Epithelial cell of esophagus (primary cell): ENCODE measurements at regions not wholly inside any gene's neighbourhood (a gene's known extent, or its start where the extent isn't known, plus 50 kb on each side); places are given as distances from the start of the nearest gene placed in this dataset.
A peak's percentile ranks its signal among the peaks of the same experiment; 100 is the strongest.

Experiments
- DNase-seq: peaks from one replicate; pipeline ENCODE4 v3.0.0; 2010; ENCODE audit warnings: low read depth
- H3K4me3 ChIP-seq: 2 replicates; pipeline ENCODE4 v1.5.1; 2011; ENCODE audit warnings: mild to moderate bottlenecking, low read length, control low read depth
- TF ChIP-seq, protein P1 (sequence below): IDR thresholded peaks from 2 replicates; pipeline ENCODE4 v1.5.1; 2011; ENCODE audit warnings: low read depth, mild to moderate bottlenecking, low read length, control low read depth, inconsistent platforms; ENCODE audit not compliant: insufficient read depth; ENCODE audit errors: missing control alignments

GRCh38 chr2:147463881-147464520 lies 380.8 kb upstream of the ACVR2A start:
- TF ChIP-seq, protein P1, sequence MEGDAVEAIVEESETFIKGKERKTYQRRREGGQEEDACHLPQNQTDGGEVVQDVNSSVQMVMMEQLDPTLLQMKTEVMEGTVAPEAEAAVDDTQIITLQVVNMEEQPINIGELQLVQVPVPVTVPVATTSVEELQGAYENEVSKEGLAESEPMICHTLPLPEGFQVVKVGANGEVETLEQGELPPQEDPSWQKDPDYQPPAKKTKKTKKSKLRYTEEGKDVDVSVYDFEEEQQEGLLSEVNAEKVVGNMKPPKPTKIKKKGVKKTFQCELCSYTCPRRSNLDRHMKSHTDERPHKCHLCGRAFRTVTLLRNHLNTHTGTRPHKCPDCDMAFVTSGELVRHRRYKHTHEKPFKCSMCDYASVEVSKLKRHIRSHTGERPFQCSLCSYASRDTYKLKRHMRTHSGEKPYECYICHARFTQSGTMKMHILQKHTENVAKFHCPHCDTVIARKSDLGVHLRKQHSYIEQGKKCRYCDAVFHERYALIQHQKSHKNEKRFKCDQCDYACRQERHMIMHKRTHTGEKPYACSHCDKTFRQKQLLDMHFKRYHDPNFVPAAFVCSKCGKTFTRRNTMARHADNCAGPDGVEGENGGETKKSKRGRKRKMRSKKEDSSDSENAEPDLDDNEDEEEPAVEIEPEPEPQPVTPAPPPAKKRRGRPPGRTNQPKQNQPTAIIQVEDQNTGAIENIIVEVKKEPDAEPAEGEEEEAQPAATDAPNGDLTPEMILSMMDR, result no peak
- DNase-seq, result no peak
- no peak overlapping the region for H3K4me3 ChIP-seq

- peak; percentile 84 for DNase-seq
Measured at GRCh38 chr2:147460155-147460554, 384.7 kb upstream of the ACVR2A start.

GRCh38 chr2:147456779-147457178 lies 388.1 kb upstream of the ACVR2A start:
- TF ChIP-seq, protein P1, result no peak
- no peak overlapping the region for H3K4me3 ChIP-seq
- DNase-seq, result peak; percentile 13

More at GRCh38 chr2:147460155-147460554, 384.7 kb upstream of the ACVR2A start:
- TF ChIP-seq, protein P1, result no peak
- no peak overlapping the region for H3K4me3 ChIP-seq

- peak; percentile 6 for DNase-seq
- no peak overlapping the region for H3K4me3 ChIP-seq
- TF ChIP-seq, protein P1, result no peak
Measured at GRCh38 chr2:147451902-147452515, 392.8 kb upstream of the ACVR2A start.

DNA sequence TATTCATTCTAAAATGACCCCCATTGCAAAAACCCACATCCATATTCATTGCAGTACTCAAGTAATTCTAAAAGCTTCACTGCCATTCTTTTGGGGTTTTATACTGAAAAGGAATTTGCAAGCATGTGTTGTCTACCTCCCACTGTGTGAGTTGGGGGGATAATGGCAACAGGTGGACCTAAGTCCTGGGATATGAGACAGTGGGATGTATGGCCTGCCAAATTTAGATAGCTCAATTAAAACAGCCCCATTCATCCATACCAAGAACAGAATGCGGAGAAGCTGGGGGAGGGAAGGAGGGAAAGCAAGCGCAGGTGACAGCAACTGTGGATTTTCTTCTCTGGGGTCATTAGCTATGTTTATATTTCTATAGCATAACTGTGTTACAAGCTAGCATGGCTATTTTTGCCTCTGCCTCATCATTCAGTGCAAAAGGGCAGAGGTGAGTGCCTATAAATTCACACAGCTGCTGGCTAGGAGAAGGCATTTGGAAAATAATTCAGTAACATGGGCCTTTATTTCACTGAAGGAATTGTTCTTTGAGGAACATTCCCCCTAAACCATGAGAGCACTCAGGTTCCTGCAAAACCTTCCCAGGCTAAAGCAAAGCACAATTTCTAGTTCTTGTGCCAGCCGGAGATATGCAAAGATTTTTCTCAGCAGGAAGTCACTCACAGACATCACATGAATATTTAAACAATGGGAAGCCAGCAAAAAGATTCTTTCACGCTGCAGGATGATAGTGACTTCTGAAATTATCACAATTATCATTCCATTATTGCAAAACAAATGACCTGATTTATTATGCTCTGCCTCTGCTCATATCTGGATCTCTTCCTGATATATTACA lies 393.9 kb upstream of the ACVR2A start:
- DNase-seq, result no peak
- H3K4me3 ChIP-seq, result no peak overlapping the region
- TF ChIP-seq, protein P1, result no peak

- no peak overlapping the region for H3K4me3 ChIP-seq
- TF ChIP-seq, protein P1, result no peak
- no peak for DNase-seq
Measured at GRCh38 chr2:147449323-147449991, 395.4 kb upstream of the ACVR2A start.
